GM19238 (cell line): ENCODE measurements at regions not wholly inside any gene's neighbourhood (a gene's known extent, or its start where the extent isn't known, plus 50 kb on each side); places are given as distances from the start of the nearest gene placed in this dataset.
"Not testable (repeated sequence)": the region's sequence is repeated elsewhere in the genome, so short reads cannot be mapped to it uniquely, and the experiment has no call there.

Source experiments
- DNase-seq: peaks from one replicate; pipeline ENCODE4 v3.0.0; 2011; ENCODE audit warnings: low spot score; ENCODE audit not compliant: insufficient read length

- DNase-seq, result not testable (repeated sequence)
Observed at GRCh38 chr17:20840987-20841865, 201.6 kb downstream of the USP22 start.

- not testable (repeated sequence) for DNase-seq
Observed at GRCh38 chr17:20842012-20842411, 200.8 kb downstream of the USP22 start.

- DNase-seq, result not testable (repeated sequence)
Observed at GRCh38 chr17:20843261-20843660, 199.6 kb downstream of the USP22 start.

GRCh38 chr17:20843799-20844553, 198.8 kb downstream of the USP22 start:
- not testable (repeated sequence) for DNase-seq

GRCh38 chr17:20848869-20849443, 193.9 kb downstream of the USP22 start:
- DNase-seq, result not testable (repeated sequence)

- DNase-seq, result not testable (repeated sequence)
Observed at GRCh38 chr17:20851591-20852238, 191.1 kb downstream of the USP22 start.

- DNase-seq, result no peak
Observed at GRCh38 chr17:20852239-20852989, 190.4 kb downstream of the USP22 start.

- DNase-seq, result no peak
Observed at GRCh38 chr17:20852990-20853370, 189.8 kb downstream of the USP22 start.

GRCh38 chr17:20855910-20856470, 186.8 kb downstream of the USP22 start:
- not testable (repeated sequence) for DNase-seq

GRCh38 chr17:20866444-20867209, 176.2 kb downstream of the USP22 start:
- not testable (repeated sequence) for DNase-seq

- DNase-seq, result not testable (repeated sequence)
Observed at GRCh38 chr17:20867436-20867937, 175.3 kb downstream of the USP22 start.

- DNase-seq, result not testable (repeated sequence)
Observed at GRCh38 chr17:20867938-20868661, 174.7 kb downstream of the USP22 start.

GRCh38 chr17:20868662-20869007, 174.2 kb downstream of the USP22 start:
- DNase-seq, result not testable (repeated sequence)

GRCh38 chr17:20873173-20873572, 169.6 kb downstream of the USP22 start:
- not testable (repeated sequence) for DNase-seq

- DNase-seq, result not testable (repeated sequence)
Observed at GRCh38 chr17:20873688-20874328, 169.0 kb downstream of the USP22 start.

- not testable (repeated sequence) for DNase-seq
Observed at GRCh38 chr17:20877384-20877783, 165.4 kb downstream of the USP22 start.

GRCh38 chr17:20890338-20890737, 152.5 kb downstream of the USP22 start:
- DNase-seq, result no peak

GRCh38 chr17:20895426-20895825, 147.4 kb downstream of the USP22 start:
- DNase-seq, result not testable (repeated sequence)
